ENCODE measurements at regions not wholly inside any gene's neighbourhood (a gene's known extent, or its start where the extent isn't known, plus 50 kb on each side); places are given as distances from the start of the nearest gene placed in this dataset.

DNA sequence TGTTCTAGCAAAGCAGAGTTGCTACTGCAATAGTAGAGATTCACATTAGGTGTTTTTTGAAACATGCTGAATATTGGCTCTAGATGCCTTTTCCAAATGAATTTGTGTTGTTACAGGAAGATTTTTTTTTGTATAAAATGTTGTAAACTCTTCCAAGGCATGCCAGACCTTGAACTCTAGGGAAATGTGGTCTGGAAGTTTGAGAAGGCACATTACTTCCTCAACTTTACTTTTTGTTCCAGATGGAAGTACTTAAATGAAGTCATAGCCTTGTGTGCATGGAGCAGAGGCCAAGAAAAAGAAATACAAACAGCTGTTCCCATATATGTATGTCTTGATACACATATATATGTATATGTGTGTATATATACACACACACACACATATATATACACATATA, 585.7 kb upstream of the MARCKS start:
- TF ChIP-seq, protein P1, sequence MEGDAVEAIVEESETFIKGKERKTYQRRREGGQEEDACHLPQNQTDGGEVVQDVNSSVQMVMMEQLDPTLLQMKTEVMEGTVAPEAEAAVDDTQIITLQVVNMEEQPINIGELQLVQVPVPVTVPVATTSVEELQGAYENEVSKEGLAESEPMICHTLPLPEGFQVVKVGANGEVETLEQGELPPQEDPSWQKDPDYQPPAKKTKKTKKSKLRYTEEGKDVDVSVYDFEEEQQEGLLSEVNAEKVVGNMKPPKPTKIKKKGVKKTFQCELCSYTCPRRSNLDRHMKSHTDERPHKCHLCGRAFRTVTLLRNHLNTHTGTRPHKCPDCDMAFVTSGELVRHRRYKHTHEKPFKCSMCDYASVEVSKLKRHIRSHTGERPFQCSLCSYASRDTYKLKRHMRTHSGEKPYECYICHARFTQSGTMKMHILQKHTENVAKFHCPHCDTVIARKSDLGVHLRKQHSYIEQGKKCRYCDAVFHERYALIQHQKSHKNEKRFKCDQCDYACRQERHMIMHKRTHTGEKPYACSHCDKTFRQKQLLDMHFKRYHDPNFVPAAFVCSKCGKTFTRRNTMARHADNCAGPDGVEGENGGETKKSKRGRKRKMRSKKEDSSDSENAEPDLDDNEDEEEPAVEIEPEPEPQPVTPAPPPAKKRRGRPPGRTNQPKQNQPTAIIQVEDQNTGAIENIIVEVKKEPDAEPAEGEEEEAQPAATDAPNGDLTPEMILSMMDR (IDR thresholded peaks at IDR 0.05; ENCODE audit: low read depth, low read length), result no peak
- H3K4me3 ChIP-seq (ENCODE audit: low read depth, low read length), result no peak overlapping the region

DNA sequence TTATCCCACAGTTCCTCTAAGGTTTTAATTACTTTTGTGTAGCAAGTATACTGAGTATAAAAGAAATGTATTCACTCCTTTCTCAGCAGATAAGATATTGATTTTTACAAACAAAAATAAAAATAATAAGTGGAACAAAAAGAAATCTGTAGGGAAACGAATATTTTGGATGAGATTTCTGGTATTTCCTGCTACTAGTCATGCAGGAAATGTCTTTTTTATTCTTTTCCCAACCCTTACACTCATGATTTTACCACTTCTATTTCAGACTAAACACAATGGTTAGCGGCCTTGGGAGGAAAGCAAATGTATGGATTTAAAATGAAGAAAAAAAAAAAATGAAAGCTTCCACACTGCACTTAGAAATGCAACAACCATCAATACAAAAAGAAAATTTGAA, 580.5 kb upstream of the MARCKS start:
- no peak overlapping the region for H3K4me3 ChIP-seq (ENCODE audit: low read depth, low read length)
- TF ChIP-seq, protein P1 (IDR thresholded peaks at IDR 0.05; ENCODE audit: low read depth, low read length), result no peak

DNA sequence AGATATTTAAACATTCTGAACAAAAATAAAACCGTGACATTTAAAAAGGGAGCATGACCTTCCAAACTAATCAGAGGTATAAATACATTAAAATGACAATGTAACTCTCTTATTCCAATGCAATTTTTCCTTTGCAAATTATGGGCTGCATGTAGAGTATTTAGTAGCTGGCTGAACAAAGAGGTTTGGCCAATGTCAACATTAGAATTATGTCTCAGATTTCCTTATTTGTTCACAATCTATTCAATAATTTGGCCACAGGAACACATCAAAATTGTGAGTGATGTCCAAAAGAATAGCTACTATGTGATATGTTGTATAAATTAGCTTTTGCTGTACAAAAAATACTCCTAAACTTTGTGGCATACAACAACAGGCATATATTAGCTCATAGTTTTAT, 580.0 kb upstream of the MARCKS start:
- H3K4me3 ChIP-seq (ENCODE audit: low read depth, low read length), result no peak overlapping the region
- TF ChIP-seq, protein P1 (IDR thresholded peaks at IDR 0.05; ENCODE audit: low read depth, low read length), result no peak

DNA sequence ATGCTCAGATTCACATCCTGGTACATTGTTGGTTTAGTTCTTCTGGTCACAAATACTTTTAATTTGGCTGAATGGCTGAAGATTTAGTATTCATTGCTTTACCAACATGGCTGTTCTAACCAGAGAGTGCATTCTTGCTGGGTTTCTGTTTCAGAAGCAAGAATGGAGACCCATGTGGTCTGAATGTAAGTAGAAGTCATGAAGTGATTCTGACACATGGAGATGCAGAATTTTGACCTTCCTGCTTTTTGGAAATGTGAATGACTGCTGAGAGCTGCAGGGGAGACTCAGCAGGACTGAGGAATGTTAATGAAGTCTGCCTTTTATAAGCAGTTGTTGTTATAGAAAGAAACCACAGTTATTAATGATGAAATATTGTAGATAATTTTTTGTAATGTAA, 576.1 kb upstream of the MARCKS start:
- no peak overlapping the region for H3K4me3 ChIP-seq (ENCODE audit: low read depth, low read length)
- TF ChIP-seq, protein P1 (IDR thresholded peaks at IDR 0.05; ENCODE audit: low read depth, low read length), result no peak

DNA sequence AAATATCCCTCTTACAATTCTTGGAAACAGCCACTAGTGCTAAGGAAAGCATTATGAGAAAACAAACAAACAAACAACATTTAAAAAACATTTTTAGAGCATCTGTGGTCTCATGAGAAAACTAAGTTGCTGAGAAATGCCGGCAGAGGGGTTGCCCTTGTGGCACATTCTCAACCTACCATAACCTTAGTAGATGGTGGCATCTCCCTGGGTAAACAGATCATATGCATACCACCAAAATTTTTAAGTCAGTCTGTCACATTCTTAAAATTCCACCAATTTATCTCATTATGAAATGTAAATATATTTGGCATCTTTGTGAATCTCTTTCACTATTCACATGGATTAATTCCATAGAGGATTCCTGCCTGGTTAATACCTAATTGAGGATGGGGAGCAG, 575.7 kb upstream of the MARCKS start:
- TF ChIP-seq, protein P1 (IDR thresholded peaks at IDR 0.05; ENCODE audit: low read depth, low read length), result no peak
- no peak overlapping the region for H3K4me3 ChIP-seq (ENCODE audit: low read depth, low read length)

DNA sequence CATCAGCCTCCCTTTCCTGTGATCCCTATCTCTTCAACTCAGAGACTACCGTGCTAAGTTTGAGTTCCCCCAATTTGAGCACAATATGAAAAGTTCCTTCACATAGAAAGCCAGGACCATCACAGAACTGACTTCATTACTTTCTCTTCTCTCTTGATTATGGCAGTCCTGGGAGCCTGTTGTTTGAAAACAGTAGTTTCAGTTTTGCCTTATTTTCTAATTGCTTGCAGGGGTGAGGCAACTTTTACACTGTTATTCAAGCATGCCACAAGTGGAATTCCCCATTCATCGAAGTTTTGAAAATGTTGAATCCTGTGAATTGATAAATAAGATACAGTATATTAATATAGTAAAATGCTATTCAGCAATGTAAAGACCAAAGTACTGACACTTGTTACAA, 569.7 kb upstream of the MARCKS start:
- H3K4me3 ChIP-seq (ENCODE audit: low read depth, low read length), result no peak overlapping the region
- TF ChIP-seq, protein P1 (IDR thresholded peaks at IDR 0.05; ENCODE audit: low read depth, low read length), result no peak

DNA sequence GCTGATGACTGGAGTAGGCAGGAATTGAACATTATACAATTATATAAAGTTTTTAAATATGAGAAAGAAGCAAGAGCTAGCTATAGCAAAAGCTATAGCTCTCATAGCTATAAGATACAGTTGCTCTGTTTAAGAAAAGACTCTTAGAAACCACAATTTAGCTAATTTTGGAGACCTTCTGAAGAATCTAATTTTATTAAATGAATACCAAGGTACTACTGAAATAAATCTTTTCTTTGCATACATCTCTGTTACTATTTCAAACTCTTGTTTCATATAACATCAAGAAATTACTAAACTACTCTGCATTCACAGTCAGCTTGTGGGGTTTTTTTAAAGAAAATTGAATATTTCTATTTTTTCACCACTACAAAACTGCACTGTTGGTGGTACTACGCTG, 568.7 kb upstream of the MARCKS start:
- H3K4me3 ChIP-seq (ENCODE audit: low read depth, low read length), result no peak overlapping the region
- TF ChIP-seq, protein P1 (IDR thresholded peaks at IDR 0.05; ENCODE audit: low read depth, low read length), result no peak
